GM21526 (cell line): ENCODE measurements at regions not wholly inside any gene's neighbourhood (a gene's known extent, or its start where the extent isn't known, plus 50 kb on each side); places are given as distances from the start of the nearest gene placed in this dataset.
"Not testable (repeated sequence)": the region's sequence is repeated elsewhere in the genome, so short reads cannot be mapped to it uniquely, and the experiment has no call there.

ENCODE experiments used
- ATAC-seq: cut with Tn5 transposase; IDR thresholded peaks from one replicate; pipeline ENCODE4 v1.9.1; 2021; ENCODE audit warnings: moderate library complexity; ENCODE audit not compliant: unreplicated experiment, low FRiP score

DNA sequence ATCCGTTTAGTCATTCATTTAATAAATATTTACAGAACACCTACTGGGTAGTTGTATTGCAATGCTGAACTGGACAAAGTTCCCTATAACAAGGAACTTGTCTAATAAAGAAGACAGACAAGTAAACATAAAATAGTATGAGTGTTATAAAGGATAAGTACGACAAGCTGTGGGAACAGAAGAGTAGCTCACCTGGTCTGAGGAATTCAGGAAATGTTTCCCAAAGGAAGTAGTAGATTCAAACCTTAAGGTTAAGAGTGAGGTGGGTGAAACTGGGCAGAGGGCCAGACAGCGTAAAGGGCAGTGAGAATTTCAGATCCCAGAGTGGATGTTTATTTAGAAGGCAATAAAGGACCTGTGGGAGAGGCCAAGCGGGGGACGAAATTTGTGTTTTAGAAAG is 72.3 kb upstream of the CD2AP start:
- no peak for ATAC-seq

DNA sequence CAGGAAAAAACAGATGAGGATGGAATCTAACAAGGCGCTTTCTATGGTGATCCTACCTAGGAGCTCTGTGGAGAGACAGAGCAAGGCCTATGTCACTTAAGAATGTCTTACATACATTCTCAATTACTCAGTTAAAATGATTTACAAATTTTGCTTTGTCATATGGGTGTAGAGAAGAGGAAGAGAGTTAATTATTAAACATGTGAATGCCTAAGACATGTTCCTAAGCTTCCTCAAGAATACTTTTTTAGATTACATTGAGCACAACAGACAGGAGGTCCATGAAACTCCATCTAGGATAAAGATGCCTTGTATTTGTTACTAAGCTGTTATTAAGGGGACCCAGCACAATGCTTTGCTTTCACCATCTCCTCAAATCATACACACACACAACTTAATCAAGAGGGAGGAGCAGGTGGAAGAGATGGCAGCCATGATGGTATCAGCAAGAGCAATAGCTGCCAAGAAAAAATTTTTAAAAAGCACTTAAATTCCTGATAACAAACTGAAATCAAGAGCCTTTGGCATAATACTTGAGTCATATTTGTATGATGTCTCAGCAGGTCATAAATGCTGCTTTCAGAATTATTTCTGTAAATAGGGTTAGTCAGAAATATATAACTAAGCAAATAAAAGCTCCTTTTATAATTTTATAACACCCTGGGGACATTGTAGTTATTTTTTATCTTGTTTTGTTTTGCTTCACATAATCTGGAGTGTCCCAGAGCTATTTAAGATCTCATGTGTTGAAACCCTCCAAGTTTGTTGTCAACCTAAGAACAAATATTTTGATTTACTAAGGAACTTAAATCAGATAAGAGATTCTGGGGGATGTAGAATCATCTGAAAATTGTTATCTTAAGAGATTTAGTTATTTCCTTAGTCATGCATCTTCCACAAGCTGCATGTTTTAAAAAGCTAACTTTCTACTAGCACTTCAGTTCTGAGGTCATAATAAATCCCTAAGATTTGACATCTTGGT is 70.0 kb upstream of the CD2AP start:
- no peak for ATAC-seq

DNA sequence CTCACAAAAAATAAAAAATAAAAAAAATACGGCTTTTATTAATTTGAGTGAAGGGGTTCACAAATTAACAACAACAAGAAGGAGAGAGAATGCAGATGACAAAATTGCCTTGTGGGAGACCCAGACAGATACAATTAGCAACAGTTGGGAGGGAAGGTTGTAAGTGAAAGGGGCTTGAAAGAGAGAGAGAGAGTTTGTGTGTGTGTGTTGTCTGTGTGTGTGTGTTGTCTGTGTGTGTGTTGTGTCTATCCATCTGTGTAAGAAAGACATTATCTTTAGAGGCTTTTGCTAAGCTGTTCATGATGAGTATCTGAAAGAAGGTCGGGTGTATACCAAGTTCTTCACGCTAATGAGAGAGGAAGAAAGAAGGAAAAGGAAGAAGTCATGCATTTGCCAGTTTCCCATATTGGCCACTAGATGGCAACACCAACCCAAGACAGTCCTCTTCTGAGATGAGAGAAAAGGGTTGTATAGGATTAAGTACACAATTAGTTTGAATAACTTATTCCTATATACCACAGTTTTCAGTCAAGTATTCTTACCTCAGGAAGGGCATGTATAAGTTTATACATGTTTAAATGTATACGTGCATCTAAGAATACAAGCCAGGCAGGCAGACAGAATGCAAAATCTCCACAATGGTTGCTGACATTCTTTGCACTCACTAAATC is 63.7 kb upstream of the CD2AP start:
- ATAC-seq = peak; percentile 60

DNA sequence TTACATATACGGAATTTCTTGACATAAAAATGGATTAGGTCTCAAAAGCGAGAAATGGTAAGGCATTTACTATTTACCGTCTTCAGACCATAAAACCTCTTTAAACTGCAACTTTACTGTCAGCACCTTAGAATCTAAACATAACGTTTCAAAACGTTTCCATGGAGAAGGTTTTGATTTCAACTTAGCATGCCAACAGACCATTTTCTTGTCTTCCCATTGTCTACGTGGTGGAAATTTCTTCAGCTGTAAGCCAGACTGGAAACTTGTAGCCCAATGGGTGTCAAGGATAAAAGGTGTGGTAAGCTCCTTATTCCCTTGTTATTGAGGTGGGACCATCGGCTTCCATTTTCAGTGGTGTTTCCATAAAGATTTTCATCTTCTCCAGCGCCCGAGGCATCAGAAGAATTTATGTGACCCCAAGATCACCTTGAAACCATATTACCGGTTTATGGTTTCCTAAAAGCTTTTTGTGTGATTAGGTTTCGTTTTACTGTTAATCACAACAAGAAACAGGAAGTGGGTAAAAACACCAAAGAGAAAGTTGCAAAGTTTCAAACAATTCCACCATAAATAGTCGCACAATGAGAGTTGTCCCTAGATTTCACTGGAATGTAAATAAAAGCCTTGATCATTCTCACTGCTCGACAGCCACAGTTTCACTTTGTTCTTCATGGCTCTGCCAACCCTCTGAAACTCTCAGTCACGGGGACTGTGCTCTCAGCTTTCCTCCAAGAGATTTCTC is 63.0 kb upstream of the CD2AP start:
- ATAC-seq = peak; percentile 79

DNA sequence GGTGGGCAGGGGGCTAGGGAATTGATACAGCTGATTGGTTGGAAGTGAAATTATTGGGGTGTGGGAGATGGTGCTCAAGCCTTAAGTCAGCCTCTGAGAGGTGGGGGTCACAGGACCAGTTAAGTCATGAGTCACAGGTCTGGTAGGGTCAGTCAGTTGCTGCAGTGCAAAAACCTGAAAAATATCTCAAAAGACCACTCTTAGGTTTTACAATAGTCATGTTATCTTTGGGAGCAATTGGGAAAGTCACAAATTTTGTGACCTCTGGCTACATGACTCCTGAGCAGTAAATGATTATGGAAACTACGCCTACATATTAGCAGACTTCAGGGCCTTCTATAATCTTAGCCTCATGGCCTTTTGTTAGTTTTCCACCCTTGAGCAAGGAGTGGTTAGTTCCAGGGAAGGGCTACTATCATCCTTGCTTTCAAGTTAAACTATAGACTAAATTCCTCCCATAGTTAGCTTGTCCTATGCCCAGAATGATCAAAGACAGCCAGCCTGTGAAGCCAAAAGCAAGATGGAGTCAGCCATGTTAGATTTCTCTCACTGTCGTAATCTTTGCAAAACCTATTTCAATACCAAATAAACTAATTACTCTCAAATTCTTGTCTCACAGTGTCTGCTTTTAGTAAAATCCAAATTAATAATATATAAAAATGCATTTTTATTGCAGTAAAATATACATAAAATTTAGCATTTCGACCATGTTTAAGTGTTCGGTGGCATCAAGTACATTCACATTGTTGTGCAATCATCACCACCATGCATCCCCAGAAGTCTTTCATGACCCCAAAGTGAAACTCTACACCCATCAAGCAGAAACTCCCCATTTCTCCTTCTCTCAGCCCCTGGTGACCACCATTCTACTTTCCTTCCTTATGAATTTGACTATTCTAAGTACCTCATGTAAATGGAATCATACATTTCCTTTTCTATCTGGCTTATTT is 60.9 kb upstream of the CD2AP start:
- no peak for ATAC-seq

DNA sequence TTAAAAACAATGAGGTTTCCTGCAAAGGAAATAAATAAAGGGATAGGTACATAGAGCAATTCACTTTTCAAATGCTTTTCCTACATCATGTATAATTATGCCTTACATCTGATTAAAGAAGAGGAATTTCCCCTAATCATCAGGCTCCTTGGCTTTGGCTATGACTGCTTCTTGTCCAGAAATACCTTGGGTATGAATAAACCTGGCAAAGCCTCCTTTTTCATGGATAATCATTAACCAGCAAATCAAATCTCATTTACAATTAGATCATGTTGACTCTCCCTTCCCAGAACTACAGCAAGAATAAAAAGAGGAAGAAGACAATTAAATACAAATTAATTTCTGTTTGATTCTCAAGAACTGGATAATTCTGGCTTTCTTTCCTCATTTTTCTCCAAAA is 58.0 kb upstream of the CD2AP start:
- ATAC-seq = no peak

DNA sequence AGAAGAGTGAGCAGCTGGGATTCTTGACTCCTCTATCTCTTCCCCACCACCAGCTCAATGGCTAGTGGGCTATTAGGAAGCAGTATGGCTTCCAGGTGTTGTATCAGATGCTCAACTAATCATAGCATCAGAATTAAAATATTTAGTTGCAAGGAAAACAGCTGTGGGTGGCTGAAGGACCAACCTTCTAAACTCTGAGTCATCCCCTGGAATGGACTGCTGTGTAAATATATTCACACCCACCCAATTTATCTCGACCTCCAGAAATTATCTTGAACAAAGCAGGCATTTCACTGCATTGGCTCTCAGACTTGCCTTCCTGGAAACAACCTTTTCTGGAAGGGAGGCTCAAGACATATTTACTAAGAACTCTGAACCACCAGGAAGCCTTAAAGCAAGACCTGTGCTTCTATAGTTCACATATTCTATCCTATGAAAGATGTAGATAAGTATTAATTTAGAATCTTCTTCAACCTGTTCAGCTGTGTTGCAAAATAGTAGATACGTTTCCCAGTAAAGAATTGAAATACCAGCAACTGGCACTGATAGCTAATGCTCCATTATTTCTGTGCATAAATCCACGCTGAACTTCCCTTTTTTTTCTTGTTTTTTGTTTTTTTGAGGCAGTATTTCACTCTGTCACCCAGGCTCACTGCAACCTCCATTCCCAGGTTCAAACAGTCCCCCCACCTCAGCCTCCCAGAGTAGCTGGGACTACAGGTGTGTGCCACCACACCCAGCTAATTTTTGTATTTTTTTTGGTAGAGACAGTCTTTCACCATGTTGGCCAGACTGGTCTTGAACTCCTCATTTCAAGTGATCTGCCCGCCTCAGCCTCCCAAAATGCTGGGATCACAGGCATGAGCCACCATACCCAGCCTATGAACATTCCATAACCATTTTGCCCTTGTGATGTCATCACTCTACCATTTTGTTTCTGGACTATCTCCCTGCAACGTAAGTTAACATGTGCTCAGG is 56.9 kb upstream of the CD2AP start:
- ATAC-seq = no peak

DNA sequence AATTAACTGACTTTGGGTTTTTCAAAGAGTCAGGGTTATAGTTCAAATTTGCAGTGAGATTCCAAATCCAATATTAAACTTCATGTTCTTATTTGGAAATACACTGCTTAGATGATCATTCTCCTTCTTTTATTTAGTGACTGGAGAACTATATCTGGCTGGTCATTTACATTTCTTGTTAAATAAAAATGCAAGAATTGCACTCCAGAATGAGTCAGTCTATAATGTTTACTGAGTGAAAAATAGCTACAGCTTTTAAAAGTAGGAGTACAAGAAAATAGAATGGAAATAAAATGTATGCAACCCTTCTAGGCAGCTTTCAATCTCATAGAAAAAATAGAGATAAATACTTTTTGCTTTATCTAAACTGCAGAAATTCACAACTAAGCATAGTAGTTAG is 54.5 kb upstream of the CD2AP start:
- no peak for ATAC-seq

DNA sequence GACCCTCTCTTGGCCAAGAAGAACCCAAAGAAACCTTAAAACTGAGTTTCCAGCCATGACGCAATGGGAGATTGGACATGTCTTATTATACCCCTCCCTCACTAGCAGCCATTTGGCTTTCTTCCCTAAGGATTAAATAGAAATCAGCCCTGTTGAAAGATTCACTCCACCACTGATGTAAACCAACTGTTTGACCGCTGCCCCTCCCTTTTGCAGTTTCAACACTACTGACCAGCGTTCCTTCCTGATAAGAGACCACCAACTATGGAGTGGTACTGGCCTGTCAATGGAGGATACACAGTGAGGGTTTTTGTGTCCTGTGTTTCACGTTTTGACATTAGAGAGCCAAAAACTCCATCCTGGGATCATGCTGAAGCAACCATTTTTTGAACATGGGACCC is 53.2 kb upstream of the CD2AP start:
- ATAC-seq = no peak

DNA sequence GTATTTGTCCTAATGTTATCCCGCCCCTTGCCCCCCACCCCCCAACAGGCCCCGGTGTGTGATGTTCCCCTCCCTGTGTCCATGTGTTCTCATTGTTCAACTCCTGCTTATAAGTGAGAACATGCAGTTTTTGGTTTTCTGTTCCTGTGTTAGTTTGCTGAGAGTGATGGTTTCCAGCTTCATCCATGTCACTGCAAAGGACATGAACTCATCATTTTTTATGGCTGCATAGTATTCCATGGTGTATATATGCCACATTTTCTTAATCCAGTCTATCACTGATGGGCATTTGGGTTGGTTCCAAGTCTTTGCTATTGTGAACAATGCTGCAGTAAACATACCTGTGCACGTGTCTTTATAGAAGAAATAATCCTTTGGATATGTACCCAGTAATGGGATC is 51.9 kb upstream of the CD2AP start:
- not testable (repeated sequence) for ATAC-seq

DNA sequence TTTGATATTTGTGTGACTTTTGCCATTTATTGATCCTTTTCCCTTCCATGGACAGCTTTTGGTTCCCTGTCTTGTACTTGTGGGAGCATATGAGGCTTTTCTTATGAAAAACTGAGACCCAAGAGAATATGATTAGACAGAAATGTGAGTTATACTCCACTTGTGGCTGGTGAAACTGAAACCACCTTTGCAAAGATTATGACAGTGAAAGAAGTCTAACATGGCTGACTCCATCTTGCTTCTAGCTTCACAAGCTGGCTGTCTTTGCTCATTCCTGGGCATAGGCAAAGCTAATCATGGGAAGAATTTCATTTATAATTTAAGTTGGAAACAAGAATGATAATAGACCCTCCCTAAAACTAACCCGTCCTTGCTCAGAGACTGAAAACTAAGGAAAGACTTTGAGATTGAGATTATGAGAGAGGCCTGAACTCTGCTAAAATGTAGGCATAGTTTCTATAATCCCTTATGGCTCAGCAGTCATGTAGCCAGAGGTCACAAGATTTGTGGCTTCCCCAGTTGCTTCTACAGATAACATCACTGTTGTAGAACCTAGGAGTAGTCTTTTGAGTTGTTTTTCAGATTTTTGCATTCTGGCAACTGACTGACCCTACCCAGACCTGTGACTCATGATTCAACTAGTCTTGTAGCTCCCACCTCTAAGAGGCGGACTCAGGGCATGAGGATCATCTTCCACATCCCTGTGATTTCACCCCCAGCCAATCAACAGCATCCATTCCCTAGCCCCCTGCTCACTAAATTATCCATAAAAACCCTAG is 50.9 kb upstream of the CD2AP start:
- no peak for ATAC-seq

DNA sequence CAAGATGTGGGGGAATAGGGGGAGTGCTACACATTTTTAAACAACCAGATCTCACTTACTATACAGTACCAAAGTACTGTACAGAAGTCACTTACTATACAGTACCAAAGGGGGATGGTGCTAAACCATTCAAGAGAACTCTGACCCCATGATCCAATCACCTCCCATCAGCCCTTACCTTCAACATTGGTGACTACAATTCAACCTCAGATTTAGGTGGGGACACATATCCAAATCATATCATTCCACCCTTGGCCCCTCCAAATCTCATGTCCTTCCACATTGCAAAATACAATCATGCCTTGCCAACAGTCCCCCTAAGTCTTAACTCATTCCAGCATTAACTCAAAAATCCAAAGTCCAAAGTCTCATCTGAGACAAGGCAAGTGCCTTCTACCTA is 49.9 kb upstream of the CD2AP start:
- ATAC-seq = no peak
